ENCODE measurements at regions not wholly inside any gene's neighbourhood (a gene's known extent, or its start where the extent isn't known, plus 50 kb on each side); places are given as distances from the start of the nearest gene placed in this dataset.

GRCh38 chr10:105358911-105359310, 717.8 kb downstream of the SORCS3 start:
- dilution Hi-C loops (cut with MboI; ENCODE audit: extremely low pct_ligation_motif_present, low sequenced_read_pairs) (no loop called here), intact Hi-C loops (cut with micrococcal nuclease) (loop anchor here (2.0 kb wide), 1 partner anchor 44 kb away; no protein-coding TSS in a partner anchor)
- no TSS peak for BruUV-seq (replicated peaks)
- ChIA-PET POLR2A (no interaction called here), CTCF (no interaction called here)
- Histone ChIP-seq H2AFZ (ENCODE audit: low read depth, low read length) (no peak overlapping the region), H3K9ac (replicated peaks; ENCODE audit: extremely low read depth, insufficient read depth, low read length) (no peak overlapping the region), H3K36me3 (ENCODE audit: control insufficient read depth in 2 of 2, extremely low read depth in 1 of 2, insufficient read depth in 2 of 2, low read length in 2 of 2) (no peaks in the 10 kb centered on the region), H3K4me2 (ENCODE audit: insufficient read depth, low read length) (no peak overlapping the region), H3K27me3 (ENCODE audit: control insufficient read depth in 2 of 2, insufficient read depth in 2 of 2, low read length in 2 of 2) (no peaks in the 10 kb centered on the region), H3K9me1 (replicated peaks; ENCODE audit: control insufficient read depth, extremely low read depth, insufficient read depth, low read length) (no peaks in the 10 kb centered on the region), H3K9me3 (replicated peaks; ENCODE audit: control insufficient read depth, insufficient read depth, low read length) (no peaks in the 10 kb centered on the region), H3K27ac (ENCODE audit: insufficient read depth, low read depth, low read length) (no peak overlapping the region), H3K79me2 (ENCODE audit: control insufficient read depth, insufficient read depth, low read length) (no peaks in the 10 kb centered on the region), H4K20me1 (replicated peaks; ENCODE audit: control insufficient read depth, extremely low read depth, insufficient read depth, low read length) (no peaks in the 10 kb centered on the region), H3K4me3 (replicated peaks in 1 of 3; ENCODE audit: insufficient read depth in 1 of 3, low read depth in 1 of 3, low read length in 3 of 3) (no peak overlapping the region), H3K4me1 (ENCODE audit: control insufficient read depth, extremely low read depth, insufficient read depth, low read length) (no peaks in the 10 kb centered on the region)
- DNase-seq (ENCODE audit: low read depth, low spot score) (no peak), FAIRE-seq (no peak)
- TF ChIP-seq POLR2A (IDR thresholded peaks at IDR 0.05; ENCODE audit: low read depth, low read length) (no peak), MAX (IDR thresholded peaks at IDR 0.05; ENCODE audit: insufficient read depth, insufficient read length) (no peak), GATA2 (IDR thresholded peaks at IDR 0.05; ENCODE audit: insufficient read depth, insufficient read length, low read depth, low read length) (no peak), POLR2AphosphoS5 (IDR thresholded peaks at IDR 0.05; ENCODE audit: insufficient read depth, low read depth, low read length) (no peak), FOS (IDR thresholded peaks at IDR 0.05; ENCODE audit: borderline replicate concordance, insufficient read depth, low read length) (no peak), EZH2 (IDR thresholded peaks at IDR 0.05; ENCODE audit: borderline replicate concordance, low read depth, low read length, severe bottlenecking) (no peak), CTCF (IDR thresholded peaks at IDR 0.05; ENCODE audit: extremely low read depth in 1 of 2, insufficient read depth in 1 of 2, low read depth in 1 of 2, low read length in 2 of 2) (no peak), MYC (IDR thresholded peaks at IDR 0.05; ENCODE audit: low read depth, low read length) (no peak), JUN (IDR thresholded peaks at IDR 0.05; ENCODE audit: borderline replicate concordance, insufficient read depth, insufficient read length, low read depth) (no peak)

All from endothelial cell of umbilical vein (primary cell).